Loucy (cell line): ENCODE measurements at regions not wholly inside any gene's neighbourhood (a gene's known extent, or its start where the extent isn't known, plus 50 kb on each side); places are given as distances from the start of the nearest gene placed in this dataset.
"Not testable (repeated sequence)": the region's sequence is repeated elsewhere in the genome, so short reads cannot be mapped to it uniquely, and the experiment has no call there.

Source experiments
- H2AFZ ChIP-seq: fragments of 200-600 bp; sonication (generic); 2 replicates; pipeline ENCODE4 v1.6.0; 2016; ENCODE audit warnings: antibody characterized with exemption, mild to moderate bottlenecking, low read length, moderate library complexity
- H3F3A ChIP-seq: fragments of 200-600 bp; 2 replicates; pipeline ENCODE4 v1.6.0; 2016; ENCODE audit warnings: antibody characterized with exemption, low read depth, mild to moderate bottlenecking
- H3K27me3 ChIP-seq: fragments of 200-600 bp; sonication (generic); 2 replicates; pipeline ENCODE4 v1.6.1; 2014; ENCODE audit warnings: low read length, mild to moderate bottlenecking; ENCODE audit not compliant: insufficient read depth, poor library complexity, severe bottlenecking
- H3K36me3 ChIP-seq: fragments of 200-600 bp; sonication (generic); 2 replicates; pipeline ENCODE4 v1.6.1; 2016; ENCODE audit warnings: low read length; ENCODE audit not compliant: insufficient read depth
- H3K4me1 ChIP-seq: fragments of 200-600 bp; sonication (generic); 2 replicates; pipeline ENCODE4 v1.5.1; 2014; ENCODE audit warnings: low read length, mild to moderate bottlenecking; ENCODE audit not compliant: insufficient read depth, poor library complexity, severe bottlenecking
- H3K4me2 ChIP-seq: fragments of 200-600 bp; sonication (generic); 2 replicates; pipeline ENCODE4 v1.6.0; 2014; ENCODE audit warnings: antibody characterized with exemption, low read length, low read depth, mild to moderate bottlenecking; ENCODE audit not compliant: poor library complexity, severe bottlenecking
- H3K4me3 ChIP-seq: fragments of 200-600 bp; sonication (generic); 2 replicates; pipeline ENCODE4 v1.5.1; 2014; ENCODE audit warnings: low read length, mild to moderate bottlenecking, mixed read lengths; ENCODE audit not compliant: poor library complexity, severe bottlenecking
- H3K79me2 ChIP-seq: fragments of 200-600 bp; sonication (generic); 2 replicates; pipeline ENCODE4 v1.6.1; 2014; ENCODE audit warnings: low read length; ENCODE audit not compliant: insufficient read depth
- H3K9ac ChIP-seq: fragments of 200-600 bp; sonication (generic); 2 replicates; pipeline ENCODE4 v1.6.0; 2014; ENCODE audit warnings: mild to moderate bottlenecking, low read depth, low read length, moderate library complexity; ENCODE audit not compliant: poor library complexity, severe bottlenecking
- H3K9me2 ChIP-seq: fragments of 200-600 bp; sonication (generic); replicated peaks from 2 replicates; pipeline ENCODE4 v1.6.1; 2016; ENCODE audit warnings: low read depth, low read length, mixed read lengths
- H3K9me3 ChIP-seq: fragments of 200-600 bp; sonication (generic); 2 replicates; pipeline ENCODE4 v1.6.1; 2014; ENCODE audit warnings: mild to moderate bottlenecking, antibody characterized with exemption, low read length, low read depth; ENCODE audit not compliant: insufficient read depth
- H4K20me1 ChIP-seq: fragments of 200-600 bp; sonication (generic); 2 replicates; pipeline ENCODE4 v1.6.0; 2014; ENCODE audit warnings: antibody characterized with exemption, low read length, mild to moderate bottlenecking; ENCODE audit not compliant: insufficient read depth, poor library complexity, severe bottlenecking
- CTCF ChIP-seq: fragments of 200-600 bp; sonication (generic); conservative IDR thresholded peaks from 2 replicates; pipeline ENCODE4 v1.5.1; 2014; ENCODE audit warnings: mild to moderate bottlenecking, antibody characterized with exemption, low read length
- EZH2phosphoT487 ChIP-seq: fragments of 200-600 bp; IDR thresholded peaks from 2 replicates; pipeline ENCODE4 v1.6.1; 2018; ENCODE audit warnings: antibody characterized with exemption, mild to moderate bottlenecking, moderate library complexity, borderline replicate concordance

GRCh38 chr9:16294133-16294770 lies 576.2 kb downstream of the BNC2 start:
- H4K20me1 ChIP-seq, result no peaks in the 10 kb centered on the region
- no peaks in the 10 kb centered on the region for H3K79me2 ChIP-seq
- H3K9me3 ChIP-seq, result no peaks in the 10 kb centered on the region
- H3K4me1 ChIP-seq, result no peaks in the 10 kb centered on the region
- H3K4me3 ChIP-seq, result no peak overlapping the region
- no peak overlapping the region for H2AFZ ChIP-seq
- H3K4me2 ChIP-seq, result no peak overlapping the region
- H3F3A ChIP-seq, result no peaks in the 10 kb centered on the region
- H3K9me2 ChIP-seq, result no peaks in the 10 kb centered on the region
- no peak for TF ChIP-seq CTCF
- no peak for TF ChIP-seq EZH2phosphoT487
- no peaks in the 10 kb centered on the region for H3K27me3 ChIP-seq
- no peaks in the 10 kb centered on the region for H3K36me3 ChIP-seq
- H3K9ac ChIP-seq, result no peak overlapping the region

GRCh38 chr9:16294940-16295339 lies 575.5 kb downstream of the BNC2 start:
- H3K9me3 ChIP-seq, H3K9ac ChIP-seq, H3K4me1 ChIP-seq, H3K79me2 ChIP-seq, H3K27me3 ChIP-seq, H3K4me3 ChIP-seq, H3K4me2 ChIP-seq, H3K9me2 ChIP-seq, H3F3A ChIP-seq, H3K36me3 ChIP-seq, H2AFZ ChIP-seq, H4K20me1 ChIP-seq: not testable (repeated sequence)

- not testable (repeated sequence) for H3K36me3 ChIP-seq, H3K4me3 ChIP-seq, H3K9me2 ChIP-seq, H3K9ac ChIP-seq, H3K9me3 ChIP-seq, H4K20me1 ChIP-seq, H3F3A ChIP-seq, H3K4me2 ChIP-seq, H3K4me1 ChIP-seq, H3K27me3 ChIP-seq, H3K79me2 ChIP-seq, H2AFZ ChIP-seq
Observed at GRCh38 chr9:16299368-16299767, 571.1 kb downstream of the BNC2 start.

GRCh38 chr9:16303506-16303905 lies 567.0 kb downstream of the BNC2 start:
- H3K79me2 ChIP-seq, result no peaks in the 10 kb centered on the region
- H3K4me1 ChIP-seq, result no peaks in the 10 kb centered on the region
- H3K4me3 ChIP-seq, result no peak overlapping the region
- H3K27me3 ChIP-seq, result no peaks in the 10 kb centered on the region
- no peaks in the 10 kb centered on the region for H3F3A ChIP-seq
- H3K9ac ChIP-seq, result no peak overlapping the region
- no peak overlapping the region for H3K4me2 ChIP-seq
- H3K36me3 ChIP-seq, result no peaks in the 10 kb centered on the region
- no peaks in the 10 kb centered on the region for H4K20me1 ChIP-seq
- H2AFZ ChIP-seq, result no peak overlapping the region
- TF ChIP-seq EZH2phosphoT487, result no peak
- TF ChIP-seq CTCF, result no peak
- no peaks in the 10 kb centered on the region for H3K9me3 ChIP-seq
- H3K9me2 ChIP-seq, result no peaks in the 10 kb centered on the region
